ENCODE measurements at regions not wholly inside any gene's neighbourhood (a gene's known extent, or its start where the extent isn't known, plus 50 kb on each side); places are given as distances from the start of the nearest gene placed in this dataset.

DNA sequence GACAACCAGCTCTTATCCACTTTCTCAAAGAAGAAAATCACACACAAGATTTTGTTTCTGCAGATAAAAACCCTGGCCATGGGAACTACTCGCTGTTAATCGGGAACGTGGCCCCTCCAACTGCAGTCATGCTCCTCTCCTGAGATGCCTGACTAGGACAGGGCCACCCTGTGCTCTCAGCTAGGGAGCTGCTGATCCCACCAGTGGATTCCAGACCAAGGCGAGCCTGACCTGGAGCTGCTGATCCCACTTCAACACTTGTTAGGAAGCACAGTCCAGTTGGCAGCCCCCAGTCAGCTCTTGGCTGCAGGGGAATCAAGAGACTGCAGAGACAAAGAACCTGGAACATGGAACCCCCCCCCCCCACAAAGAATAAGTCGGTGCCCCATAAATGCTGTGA is 474.3 kb upstream of the MGMT start:
- H3K4me3 ChIP-seq (ENCODE audit: low read depth, low read length) = no peak overlapping the region
- DNase-seq (ENCODE audit: low read depth) = no peak
- TF ChIP-seq CTCF (conservative IDR thresholded peaks at IDR 0.05; ENCODE audit: low read depth, low read length) = no peak

DNA sequence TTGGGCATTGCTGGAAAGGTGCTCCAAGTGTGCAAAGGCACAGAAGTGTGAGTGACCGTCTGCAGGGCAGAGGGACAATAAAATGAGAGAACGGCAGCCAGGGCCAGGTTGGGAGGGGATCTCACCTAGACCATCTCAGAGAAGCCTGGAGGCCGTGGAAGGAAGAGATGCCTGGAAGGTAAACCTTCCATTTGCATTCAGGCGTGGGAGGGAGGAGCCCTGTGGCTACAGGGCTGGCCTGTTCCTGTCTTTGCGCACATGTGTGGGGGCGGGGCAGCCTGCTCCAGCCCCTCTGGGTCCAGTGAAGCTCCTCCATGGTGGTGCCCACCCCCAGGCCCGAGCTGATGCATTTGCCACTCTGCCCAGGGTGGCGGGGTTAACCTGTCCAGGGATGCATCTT is 473.6 kb upstream of the MGMT start:
- H3K4me3 ChIP-seq (ENCODE audit: low read depth, low read length) = no peak overlapping the region
- no peak for TF ChIP-seq CTCF (conservative IDR thresholded peaks at IDR 0.05; ENCODE audit: low read depth, low read length)
- DNase-seq (ENCODE audit: low read depth) = no peak

DNA sequence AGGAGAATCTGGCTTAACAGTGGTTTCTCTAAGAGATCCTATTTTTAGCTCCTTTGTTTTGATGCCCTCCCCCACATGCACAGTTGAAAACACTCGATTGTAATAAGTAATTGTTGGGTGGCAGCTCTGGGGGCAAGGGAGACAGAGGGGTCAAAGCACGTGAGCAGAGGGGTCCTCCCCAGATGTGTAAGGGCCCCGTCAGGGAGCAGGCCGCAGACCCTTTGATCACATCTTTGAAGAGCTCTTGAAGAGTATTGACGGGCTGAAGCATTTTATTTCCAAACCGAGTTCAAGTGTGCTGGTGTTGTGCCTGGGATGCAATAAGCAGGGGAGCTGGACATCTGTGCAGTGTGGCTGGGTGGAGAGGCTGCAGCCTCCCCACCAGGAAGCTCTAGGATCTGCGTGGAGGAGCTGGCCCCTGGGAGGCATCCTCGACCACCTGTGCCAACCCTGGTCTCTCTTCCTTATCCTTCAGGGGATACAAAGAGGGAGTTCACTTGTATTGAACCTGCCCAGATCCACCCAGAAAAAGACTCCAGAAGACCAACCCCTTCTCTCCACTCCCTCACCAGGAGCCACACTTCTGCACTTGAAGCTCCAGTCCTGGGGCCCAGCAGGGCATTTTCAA is 473.0 kb upstream of the MGMT start:
- H3K4me3 ChIP-seq (ENCODE audit: low read depth, low read length) = no peak overlapping the region
- no peak for TF ChIP-seq CTCF (conservative IDR thresholded peaks at IDR 0.05; ENCODE audit: low read depth, low read length)
- no peak for DNase-seq (ENCODE audit: low read depth)

DNA sequence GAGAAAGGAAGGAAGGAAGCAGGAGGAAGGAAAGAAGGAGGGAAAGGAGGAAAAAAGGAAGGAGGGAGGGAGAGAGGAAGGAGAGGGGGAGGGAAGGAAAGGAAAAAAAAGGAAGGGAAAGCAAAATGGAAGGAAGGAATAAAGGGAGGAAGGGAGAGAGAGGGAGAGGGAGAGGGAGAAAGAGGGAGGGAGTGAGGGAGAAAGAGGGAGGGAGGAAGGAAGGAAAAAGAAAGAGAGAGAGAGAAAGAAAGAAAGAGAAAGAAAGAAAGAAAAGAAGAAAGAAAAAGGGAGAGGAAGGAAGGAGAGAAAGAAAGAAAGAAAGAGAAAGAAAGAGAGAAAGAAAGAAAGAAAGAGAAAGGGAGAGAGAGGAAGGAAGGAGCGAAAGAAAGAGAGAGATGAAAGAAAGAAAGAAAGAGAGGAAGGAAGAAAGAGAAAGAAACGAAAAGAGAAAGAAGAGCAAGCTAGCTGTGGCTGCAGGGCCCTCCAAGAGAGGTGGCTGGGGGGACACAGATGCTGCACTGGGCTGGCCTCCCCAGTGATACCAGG is 472.4 kb upstream of the MGMT start:
- DNase-seq (ENCODE audit: low read depth) = no peak
- TF ChIP-seq CTCF (conservative IDR thresholded peaks at IDR 0.05; ENCODE audit: low read depth, low read length) = no peak
- no peak overlapping the region for H3K4me3 ChIP-seq (ENCODE audit: low read depth, low read length)

- H3K4me3 ChIP-seq (ENCODE audit: low read depth, low read length) = no peak overlapping the region
- DNase-seq (ENCODE audit: low read depth) = no peak
Observed at GRCh38 chr10:128995676-128996075, 471.4 kb upstream of the MGMT start.

DNA sequence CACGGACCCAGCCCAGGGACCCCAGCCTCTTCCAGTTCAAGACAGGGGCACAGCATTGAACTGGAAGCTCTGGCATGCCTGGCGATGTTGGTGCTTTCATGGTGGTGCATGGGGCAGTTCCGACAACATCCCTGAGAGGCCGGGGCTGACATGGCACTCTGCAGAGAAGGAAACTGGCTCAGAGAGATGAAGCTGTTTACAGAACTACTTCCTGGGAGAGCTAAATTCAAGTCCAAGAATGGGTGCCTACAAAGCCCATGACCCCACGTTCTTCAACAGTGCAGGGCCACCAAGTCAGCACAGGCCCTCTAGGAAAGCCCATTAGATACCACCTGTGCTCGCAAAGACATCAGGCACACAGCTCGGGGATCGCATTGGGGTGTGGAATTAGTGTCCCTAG is 470.9 kb upstream of the MGMT start:
- no peak overlapping the region for H3K4me3 ChIP-seq (ENCODE audit: low read depth, low read length)
- DNase-seq (ENCODE audit: low read depth) = no peak
- no peak for TF ChIP-seq CTCF (conservative IDR thresholded peaks at IDR 0.05; ENCODE audit: low read depth, low read length)

More at GRCh38 chr10:128995676-128996075, 471.4 kb upstream of the MGMT start:
- no peak for TF ChIP-seq CTCF (conservative IDR thresholded peaks at IDR 0.05; ENCODE audit: low read depth, low read length)
